ENCODE measurements at regions not wholly inside any gene's neighbourhood (a gene's known extent, or its start where the extent isn't known, plus 50 kb on each side); places are given as distances from the start of the nearest gene placed in this dataset.

DNA sequence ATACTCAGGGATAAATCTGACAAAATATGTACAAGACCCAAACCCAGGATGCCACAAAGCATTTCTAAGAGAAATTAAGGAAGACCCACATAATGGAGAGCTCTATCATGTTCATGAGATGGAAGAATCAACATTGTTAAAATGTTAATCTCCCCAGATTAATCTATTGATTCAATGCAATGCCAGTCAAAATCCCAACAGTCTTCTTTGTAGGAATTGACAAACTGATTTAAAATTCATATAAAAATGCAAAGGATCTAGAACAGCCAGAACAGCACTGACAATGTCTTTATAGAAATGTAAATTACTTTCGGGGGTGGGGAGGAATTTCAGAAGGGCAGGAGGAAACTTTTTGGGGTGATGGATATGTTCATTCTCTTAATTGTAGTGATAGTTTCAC, 281.6 kb upstream of the SEMA6A start:
- H3K36me3 ChIP-seq (ENCODE audit: control insufficient read depth in 2 of 2, extremely low read depth in 1 of 2, insufficient read depth in 2 of 2, low read length in 2 of 2) = no peaks in the 10 kb centered on the region
- no TSS peak for BruUV-seq (replicated peaks)
- FAIRE-seq = no peak
- no peaks in the 10 kb centered on the region for H4K20me1 ChIP-seq (replicated peaks; ENCODE audit: control insufficient read depth, extremely low read depth, insufficient read depth, low read length)
- intact Hi-C loops (cut with micrococcal nuclease) (no loop called here), dilution Hi-C loops (cut with MboI; ENCODE audit: extremely low pct_ligation_motif_present, low sequenced_read_pairs) (no loop called here)
- CTCF ChIA-PET = no interaction called here
- H3K27me3 ChIP-seq (ENCODE audit: control insufficient read depth in 2 of 2, insufficient read depth in 2 of 2, low read length in 2 of 2) = no peaks in the 10 kb centered on the region
- H3K9me1 ChIP-seq (replicated peaks; ENCODE audit: control insufficient read depth, extremely low read depth, insufficient read depth, low read length) = no peaks in the 10 kb centered on the region
- no peaks in the 10 kb centered on the region for H3K9me3 ChIP-seq (replicated peaks; ENCODE audit: control insufficient read depth, insufficient read depth, low read length)
- POLR2A ChIA-PET = no interaction called here
- H3K79me2 ChIP-seq (ENCODE audit: control insufficient read depth, insufficient read depth, low read length) = no peaks in the 10 kb centered on the region
- H3K4me2 ChIP-seq (ENCODE audit: insufficient read depth, low read length) = no peak overlapping the region
- H3K4me3 ChIP-seq (replicated peaks in 1 of 3; ENCODE audit: insufficient read depth in 1 of 3, low read depth in 1 of 3, low read length in 3 of 3) = no peak overlapping the region
- TF ChIP-seq POLR2A (IDR thresholded peaks at IDR 0.05; ENCODE audit: low read depth, low read length) = no peak
- TF ChIP-seq, protein P1, sequence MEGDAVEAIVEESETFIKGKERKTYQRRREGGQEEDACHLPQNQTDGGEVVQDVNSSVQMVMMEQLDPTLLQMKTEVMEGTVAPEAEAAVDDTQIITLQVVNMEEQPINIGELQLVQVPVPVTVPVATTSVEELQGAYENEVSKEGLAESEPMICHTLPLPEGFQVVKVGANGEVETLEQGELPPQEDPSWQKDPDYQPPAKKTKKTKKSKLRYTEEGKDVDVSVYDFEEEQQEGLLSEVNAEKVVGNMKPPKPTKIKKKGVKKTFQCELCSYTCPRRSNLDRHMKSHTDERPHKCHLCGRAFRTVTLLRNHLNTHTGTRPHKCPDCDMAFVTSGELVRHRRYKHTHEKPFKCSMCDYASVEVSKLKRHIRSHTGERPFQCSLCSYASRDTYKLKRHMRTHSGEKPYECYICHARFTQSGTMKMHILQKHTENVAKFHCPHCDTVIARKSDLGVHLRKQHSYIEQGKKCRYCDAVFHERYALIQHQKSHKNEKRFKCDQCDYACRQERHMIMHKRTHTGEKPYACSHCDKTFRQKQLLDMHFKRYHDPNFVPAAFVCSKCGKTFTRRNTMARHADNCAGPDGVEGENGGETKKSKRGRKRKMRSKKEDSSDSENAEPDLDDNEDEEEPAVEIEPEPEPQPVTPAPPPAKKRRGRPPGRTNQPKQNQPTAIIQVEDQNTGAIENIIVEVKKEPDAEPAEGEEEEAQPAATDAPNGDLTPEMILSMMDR (IDR thresholded peaks at IDR 0.05; ENCODE audit: extremely low read depth in 1 of 2, insufficient read depth in 1 of 2, low read depth in 1 of 2, low read length in 2 of 2) = no peak
- TF ChIP-seq, protein P2, sequence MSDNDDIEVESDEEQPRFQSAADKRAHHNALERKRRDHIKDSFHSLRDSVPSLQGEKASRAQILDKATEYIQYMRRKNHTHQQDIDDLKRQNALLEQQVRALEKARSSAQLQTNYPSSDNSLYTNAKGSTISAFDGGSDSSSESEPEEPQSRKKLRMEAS (IDR thresholded peaks at IDR 0.05; ENCODE audit: insufficient read depth, insufficient read length) = no peak
- TF ChIP-seq MYC (IDR thresholded peaks at IDR 0.05; ENCODE audit: low read depth, low read length) = no peak
- TF ChIP-seq POLR2AphosphoS5 (IDR thresholded peaks at IDR 0.05; ENCODE audit: insufficient read depth, low read depth, low read length) = no peak
- TF ChIP-seq GATA2 (IDR thresholded peaks at IDR 0.05; ENCODE audit: insufficient read depth, insufficient read length, low read depth, low read length) = no peak
- no peak for TF ChIP-seq JUN (IDR thresholded peaks at IDR 0.05; ENCODE audit: borderline replicate concordance, insufficient read depth, insufficient read length, low read depth)
- TF ChIP-seq EZH2 (IDR thresholded peaks at IDR 0.05; ENCODE audit: borderline replicate concordance, low read depth, low read length, severe bottlenecking) = no peak
- TF ChIP-seq FOS (IDR thresholded peaks at IDR 0.05; ENCODE audit: borderline replicate concordance, insufficient read depth, low read length) = no peak
- no peak overlapping the region for H3K9ac ChIP-seq (replicated peaks; ENCODE audit: extremely low read depth, insufficient read depth, low read length)
- no peak for DNase-seq (ENCODE audit: low read depth, low spot score)
- no peak overlapping the region for H3K27ac ChIP-seq (ENCODE audit: insufficient read depth, low read depth, low read length)
- H3K4me1 ChIP-seq (ENCODE audit: control insufficient read depth, extremely low read depth, insufficient read depth, low read length) = no peaks in the 10 kb centered on the region
- no peak overlapping the region for H2AFZ ChIP-seq (ENCODE audit: low read depth, low read length)
